GM23248 (cell line): ENCODE measurements at regions not wholly inside any gene's neighbourhood (a gene's known extent, or its start where the extent isn't known, plus 50 kb on each side); places are given as distances from the start of the nearest gene placed in this dataset.

Experiments
- DNase-seq: peaks from one replicate; pipeline ENCODE4 v3.0.0-alpha.2; 2015
- H2AFZ ChIP-seq: fragments of 200-600 bp; sonication (generic); 2 replicates; pipeline ENCODE4 v1.6.1; 2016; ENCODE audit warnings: antibody characterized with exemption
- H3F3A ChIP-seq: fragments of 200-600 bp; sonication (generic); 2 replicates; pipeline ENCODE4 v1.6.1; 2016; ENCODE audit warnings: mild to moderate bottlenecking, antibody characterized with exemption, mixed run types; ENCODE audit not compliant: insufficient read depth
- H3K27ac ChIP-seq: fragments of 200-600 bp; sonication (generic); 2 replicates; pipeline ENCODE4 v1.5.1; 2016; ENCODE audit warnings: mild to moderate bottlenecking
- H3K27me3 ChIP-seq: fragments of 200-600 bp; sonication (generic); replicated peaks from 2 replicates; pipeline ENCODE4 v1.6.1; 2016; ENCODE audit warnings: mild to moderate bottlenecking; ENCODE audit not compliant: insufficient read depth
- H3K36me3 ChIP-seq: fragments of 200-600 bp; sonication (generic); 2 replicates; pipeline ENCODE4 v1.6.1; 2016; ENCODE audit warnings: low read depth, mild to moderate bottlenecking
- H3K4me1 ChIP-seq: fragments of 200-600 bp; sonication (generic); 2 replicates; pipeline ENCODE4 v1.6.1; 2016; ENCODE audit warnings: mild to moderate bottlenecking; ENCODE audit not compliant: insufficient read depth
- H3K4me2 ChIP-seq: fragments of 200-600 bp; sonication (generic); one replicate; pipeline ENCODE4 v1.6.1; 2016; ENCODE audit warnings: mild to moderate bottlenecking; ENCODE audit not compliant: unreplicated experiment
- H3K4me3 ChIP-seq: fragments of 200-600 bp; sonication (generic); 2 replicates; pipeline ENCODE4 v1.5.1; 2016; ENCODE audit warnings: mild to moderate bottlenecking
- H3K79me2 ChIP-seq: fragments of 200-600 bp; sonication (generic); 2 replicates; pipeline ENCODE4 v1.6.1; 2016; ENCODE audit warnings: mild to moderate bottlenecking; ENCODE audit not compliant: insufficient read depth
- H3K9ac ChIP-seq: fragments of 200-600 bp; sonication (generic); 2 replicates; pipeline ENCODE4 v1.6.1; 2016; ENCODE audit warnings: mild to moderate bottlenecking
- H3K9me2 ChIP-seq: fragments of 200-600 bp; sonication (generic); 2 replicates; pipeline ENCODE4 v1.6.1; 2016; ENCODE audit warnings: mixed run types, mild to moderate bottlenecking, moderate library complexity; ENCODE audit not compliant: insufficient read depth
- H3K9me3 ChIP-seq: fragments of 200-600 bp; sonication (generic); one replicate; pipeline ENCODE4 v1.6.1; 2017; ENCODE audit warnings: low read depth
- H4K20me1 ChIP-seq: fragments of 200-600 bp; sonication (generic); 2 replicates; pipeline ENCODE4 v1.6.0; 2016; ENCODE audit not compliant: insufficient read depth
- EZH2 ChIP-seq: fragments of 200-600 bp; sonication (generic); IDR thresholded peaks from 2 replicates; pipeline ENCODE4 v1.6.1; 2018; ENCODE audit warnings: antibody characterized with exemption, mild to moderate bottlenecking; ENCODE audit not compliant: insufficient read depth, poor library complexity, severe bottlenecking
- EZH2phosphoT487 ChIP-seq: fragments of 200-600 bp; sonication (generic); IDR thresholded peaks from 2 replicates; pipeline ENCODE4 v1.6.1; 2018; ENCODE audit warnings: antibody characterized with exemption, moderate library complexity, mild to moderate bottlenecking, low read depth; ENCODE audit not compliant: insufficient read depth
- WGBS, 2 experiments: methylation state at CpG; one replicate each; pipeline ENCODE4 v1.1.6; 2015 to 2017; ENCODE audit warnings: low lambda C conversion rate in 2 of 2, low coverage in 1 of 2; ENCODE audit errors: missing lambda C conversion rate in 2 of 2; 5-methylcytosine and 5-hydroxymethylcytosine counted together
- in situ Hi-C: fragments of 300-500 bp; cut with MboI; formaldehyde crosslinking; loops from 2 replicates; pipeline ENCODE4 v1.15.0; 2020

DNA sequence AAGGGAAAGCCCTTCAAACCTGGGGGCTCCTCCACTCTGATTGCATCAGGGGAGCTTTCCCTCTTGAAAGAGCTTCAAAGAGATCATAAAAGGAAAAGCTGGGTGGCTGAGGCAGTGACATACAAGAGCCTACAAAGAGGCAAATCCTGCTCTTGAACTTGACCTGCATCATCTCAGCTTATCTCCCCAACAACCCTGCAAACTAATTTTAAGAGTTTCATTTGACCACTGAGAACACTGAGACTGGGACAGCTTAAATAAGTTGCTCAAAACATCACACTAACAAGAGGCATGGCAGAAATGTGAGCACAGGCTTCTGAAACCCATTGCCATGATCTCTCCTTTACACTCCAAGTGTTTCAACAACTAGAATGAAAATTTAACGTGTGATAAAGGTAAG lies 101.6 kb upstream of the PPARGC1A start:
- Histone ChIP-seq H3K4me2 (no peak overlapping the region), H3K9me3 (no peaks in the 10 kb centered on the region), H2AFZ (no peak overlapping the region), H3K9me2 (no peaks in the 10 kb centered on the region), H3K9ac (no peak overlapping the region), H4K20me1 (no peaks in the 10 kb centered on the region), H3K27ac (no peak overlapping the region), H3K36me3 (no peaks in the 10 kb centered on the region), H3K4me3 (no peak overlapping the region), H3K27me3 (peaks cover 11% of the 10 kb centered on the region), H3F3A (no peaks in the 10 kb centered on the region), H3K79me2 (no peaks in the 10 kb centered on the region), H3K4me1 (no peaks in the 10 kb centered on the region)
- in situ Hi-C loops, result no loop called here
- TF ChIP-seq EZH2 (no peak), EZH2phosphoT487 (no peak)
- DNase-seq, result no peak
- 12 to 13% methylated on average over 1 of the region's 1 CpG for WGBS, 2 experiments

DNA sequence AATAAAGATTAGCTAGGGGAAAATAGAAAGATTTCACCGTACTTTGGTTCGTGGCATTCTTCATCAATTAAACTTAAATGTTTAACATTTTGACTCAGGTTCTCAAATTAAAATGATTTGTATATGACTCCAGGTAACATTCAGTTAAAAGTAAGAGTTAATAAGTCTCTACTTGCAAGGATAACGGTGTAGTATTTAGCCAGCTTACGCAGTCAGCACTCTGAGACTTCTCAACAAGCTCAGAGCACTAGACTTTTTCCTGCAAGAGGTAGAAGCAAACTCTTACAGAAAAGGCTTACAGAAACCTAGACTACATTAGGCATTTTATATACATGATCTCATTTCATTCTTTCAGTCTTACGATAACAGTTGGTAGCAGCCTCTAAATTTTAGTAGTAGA lies 96.4 kb upstream of the PPARGC1A start:
- WGBS, 2 experiments, result 70 to 72% methylated on average over 5 of the region's 5 CpGs
- Histone ChIP-seq H4K20me1 (no peaks in the 10 kb centered on the region), H3F3A (no peaks in the 10 kb centered on the region), H3K4me3 (no peak overlapping the region), H3K27me3 (peaks cover 6% of the 10 kb centered on the region; the same call in 1 of the 2 replicates), H3K9me2 (no peaks in the 10 kb centered on the region), H3K4me1 (0 out of 2 replicates have a peak, but pooled peaks cover 2% of the 10 kb centered on the region), H3K27ac (no peak overlapping the region), H3K79me2 (no peaks in the 10 kb centered on the region), H3K9ac (no peak overlapping the region), H3K9me3 (no peaks in the 10 kb centered on the region), H3K4me2 (no peak overlapping the region), H2AFZ (no peak overlapping the region), H3K36me3 (no peaks in the 10 kb centered on the region)
- in situ Hi-C loops, result no loop called here
- no peak for DNase-seq
- TF ChIP-seq EZH2, result no peak
- TF ChIP-seq EZH2phosphoT487, result no peak

DNA sequence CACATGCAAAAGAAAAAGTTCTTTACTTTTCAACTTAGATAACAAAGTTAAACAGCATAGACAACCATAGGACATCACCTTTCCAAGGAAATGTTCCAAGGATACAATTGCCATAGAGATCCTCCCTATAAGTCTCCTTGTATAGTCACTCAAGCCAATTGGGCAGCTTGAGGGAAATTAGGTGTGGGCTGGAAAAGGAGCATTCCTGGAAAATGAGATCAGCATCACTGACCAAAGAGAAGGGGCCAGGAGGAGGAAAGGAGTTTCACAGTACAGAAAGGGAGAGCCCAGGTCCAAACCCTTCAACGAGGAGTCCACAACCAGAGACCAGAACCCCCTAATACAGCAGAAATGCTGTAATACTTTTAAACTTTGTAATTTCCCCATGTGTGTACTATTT lies 91.5 kb upstream of the PPARGC1A start:
- in situ Hi-C loops, result no loop called here
- Histone ChIP-seq H3K9me2 (no peaks in the 10 kb centered on the region), H3K4me3 (no peak overlapping the region), H3K9me3 (no peaks in the 10 kb centered on the region), H4K20me1 (no peaks in the 10 kb centered on the region), H3K27ac (no peak overlapping the region), H3K9ac (no peak overlapping the region), H3K4me2 (no peak overlapping the region), H3F3A (no peaks in the 10 kb centered on the region), H2AFZ (no peak overlapping the region), H3K36me3 (no peaks in the 10 kb centered on the region), H3K27me3 (peaks cover 3% of the 10 kb centered on the region; the same call in 1 of the 2 replicates), H3K79me2 (no peaks in the 10 kb centered on the region), H3K4me1 (0 out of 2 replicates have a peak, but pooled peaks cover 4% of the 10 kb centered on the region)
- TF ChIP-seq EZH2 (no peak), EZH2phosphoT487 (no peak)
- 44 to 52% methylated on average over 1 of the region's 1 CpG for WGBS, 2 experiments
- DNase-seq, result peak; percentile 5

DNA sequence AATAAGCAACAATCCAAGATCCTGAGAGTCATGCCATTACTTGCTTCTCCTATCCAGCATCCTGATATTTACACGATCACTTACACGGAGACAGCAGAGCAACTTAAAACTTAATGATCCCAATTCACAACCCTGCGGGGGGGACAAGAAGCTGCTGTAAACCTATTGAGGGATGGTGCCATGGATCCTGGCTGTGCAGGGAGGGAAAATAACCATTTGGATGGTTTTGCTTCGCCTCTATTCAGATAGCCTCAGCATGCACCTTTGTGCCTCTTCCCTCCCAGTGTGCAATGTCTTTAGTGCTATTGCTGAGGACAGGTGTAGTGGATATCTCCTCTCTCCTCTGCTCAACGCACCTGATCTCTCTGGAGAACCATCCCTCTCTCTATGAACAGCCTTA lies 89.7 kb upstream of the PPARGC1A start:
- Histone ChIP-seq H3K9me3 (no peaks in the 10 kb centered on the region), H3K4me3 (no peak overlapping the region), H3K4me1 (0 out of 2 replicates have a peak, but pooled peaks cover 4% of the 10 kb centered on the region), H3K9ac (no peak overlapping the region), H3K4me2 (no peak overlapping the region), H3K27me3 (no peaks in the 10 kb centered on the region), H2AFZ (no peak overlapping the region), H3K27ac (no peak overlapping the region), H3K79me2 (no peaks in the 10 kb centered on the region), H3K36me3 (no peaks in the 10 kb centered on the region), H3K9me2 (no peaks in the 10 kb centered on the region), H3F3A (no peaks in the 10 kb centered on the region), H4K20me1 (no peaks in the 10 kb centered on the region)
- no peak for DNase-seq
- 28 to 37% methylated on average over 5 of the region's 5 CpGs for WGBS, 2 experiments
- TF ChIP-seq EZH2, result no peak
- no peak for TF ChIP-seq EZH2phosphoT487
- in situ Hi-C loops, result no loop called here

DNA sequence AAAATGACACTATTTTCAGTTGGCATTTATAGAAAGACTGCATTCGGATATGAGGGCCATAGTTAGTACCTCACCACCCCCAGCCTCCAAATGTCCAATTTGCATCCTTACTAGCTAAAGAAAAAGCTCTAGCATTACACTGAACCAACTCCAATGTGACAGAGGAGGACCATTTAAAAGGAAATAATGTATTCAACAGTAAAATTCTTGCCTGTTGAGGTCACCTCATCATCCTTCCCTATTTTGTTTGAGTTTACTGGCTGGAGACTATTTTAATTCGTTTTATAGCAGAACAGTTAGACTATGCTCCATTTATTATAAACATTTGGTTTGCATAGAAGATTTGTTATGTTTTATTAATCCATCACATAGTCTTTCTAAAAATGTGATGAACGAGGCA lies 88.2 kb upstream of the PPARGC1A start:
- in situ Hi-C loops, result no loop called here
- peak; percentile 5 for DNase-seq

More for the DNA sequence above, 88.2 kb upstream of the PPARGC1A start:
- Histone ChIP-seq H3K9me2 (no peaks in the 10 kb centered on the region; the same call in 1 of the 2 replicates), H3K27me3 (no peaks in the 10 kb centered on the region), H3K4me3 (no peak overlapping the region), H3K36me3 (no peaks in the 10 kb centered on the region), H3K27ac (no peak overlapping the region), H3K79me2 (no peaks in the 10 kb centered on the region), H3K4me2 (no peak overlapping the region), H3K4me1 (0 out of 2 replicates have a peak, but pooled peaks cover 4% of the 10 kb centered on the region), H4K20me1 (no peaks in the 10 kb centered on the region), H3F3A (no peaks in the 10 kb centered on the region), H3K9me3 (no peaks in the 10 kb centered on the region), H2AFZ (no peak overlapping the region), H3K9ac (no peak overlapping the region)
- 23 to 28% methylated on average over 3 of the region's 3 CpGs for WGBS, 2 experiments
- no peak for TF ChIP-seq EZH2
